ENCODE measurements at regions not wholly inside any gene's neighbourhood (a gene's known extent, or its start where the extent isn't known, plus 50 kb on each side); places are given as distances from the start of the nearest gene placed in this dataset.

GRCh38 chr17:74059479-74060240 is 143.8 kb upstream of the RPL38 start:
- Histone ChIP-seq H3K4me3 (no peak overlapping the region), H3K4me1 (no peaks in the 10 kb centered on the region), H3K36me3 (ENCODE audit: low read depth, missing control alignments) (no peaks in the 10 kb centered on the region), H3K27me3 (no peaks in the 10 kb centered on the region), H3K9me3 (no peaks in the 10 kb centered on the region), H3K27ac (no peak overlapping the region)
- DNase-seq = no peak
- 79 to 87% methylated on average over 3 to 4 of the region's 4 CpGs for WGBS, 2 donors
- intact Hi-C loops (cut with DNase I; ENCODE audit: low total_unique reads) = no loop called here
- TF ChIP-seq POLR2A (IDR thresholded peaks at IDR 0.05) = no peak

GRCh38 chr17:74061758-74062157 is 141.7 kb upstream of the RPL38 start:
- Histone ChIP-seq H3K4me1 (no peaks in the 10 kb centered on the region), H3K27me3 (no peaks in the 10 kb centered on the region), H3K27ac (no peak overlapping the region), H3K4me3 (no peak overlapping the region), H3K9me3 (no peaks in the 10 kb centered on the region), H3K36me3 (ENCODE audit: low read depth, missing control alignments) (no peaks in the 10 kb centered on the region)
- TF ChIP-seq CTCF (IDR thresholded peaks at IDR 0.05) (no peak), POLR2A (IDR thresholded peaks at IDR 0.05) (no peak)
- no peak for DNase-seq
- 79 to 81% methylated on average over 5 of the region's 5 CpGs for WGBS, 2 donors
- intact Hi-C loops (cut with DNase I; ENCODE audit: low total_unique reads) = no loop called here

- Histone ChIP-seq H3K27ac (no peak overlapping the region), H3K27me3 (no peaks in the 10 kb centered on the region), H3K9me3 (no peaks in the 10 kb centered on the region), H3K36me3 (ENCODE audit: low read depth, missing control alignments) (no peaks in the 10 kb centered on the region), H3K4me1 (no peaks in the 10 kb centered on the region), H3K4me3 (no peak overlapping the region)
- intact Hi-C loops (cut with DNase I; ENCODE audit: low total_unique reads) = no loop called here
- WGBS, 2 donors = 82% methylated on average over 3 of the region's 3 CpGs
- no peak for DNase-seq
- TF ChIP-seq POLR2A (IDR thresholded peaks at IDR 0.05) = no peak
- TF ChIP-seq CTCF (IDR thresholded peaks at IDR 0.05) = no peak
These were observed 141.2 kb upstream of the RPL38 start for GRCh38 chr17:74062234-74062633.

GRCh38 chr17:74063439-74063838 is 140.0 kb upstream of the RPL38 start:
- intact Hi-C loops (cut with DNase I; ENCODE audit: low total_unique reads) = no loop called here
- H3K4me3 ChIP-seq = no peak overlapping the region
- H3K36me3 ChIP-seq (ENCODE audit: low read depth, missing control alignments) = no peaks in the 10 kb centered on the region
- H3K9me3 ChIP-seq = no peaks in the 10 kb centered on the region
- no peak for TF ChIP-seq CTCF (IDR thresholded peaks at IDR 0.05)
- no peak for TF ChIP-seq POLR2A (IDR thresholded peaks at IDR 0.05)
- H3K27me3 ChIP-seq = no peaks in the 10 kb centered on the region
- no peak for DNase-seq
- no peak overlapping the region for H3K27ac ChIP-seq
- 73 to 84% methylated on average over 5 to 10 of the region's 10 CpGs for WGBS, 2 donors
- H3K4me1 ChIP-seq = no peaks in the 10 kb centered on the region

GRCh38 chr17:74070374-74070773 is 133.1 kb upstream of the RPL38 start:
- no peaks in the 10 kb centered on the region for H3K9me3 ChIP-seq
- H3K27ac ChIP-seq = no peak overlapping the region
- intact Hi-C loops (cut with DNase I; ENCODE audit: low total_unique reads) = no loop called here
- H3K27me3 ChIP-seq = no peaks in the 10 kb centered on the region
- H3K36me3 ChIP-seq (ENCODE audit: low read depth, missing control alignments) = no peaks in the 10 kb centered on the region
- no peaks in the 10 kb centered on the region for H3K4me1 ChIP-seq
- no peak for TF ChIP-seq POLR2A (IDR thresholded peaks at IDR 0.05)
- TF ChIP-seq CTCF (IDR thresholded peaks at IDR 0.05) = no peak
- 86 to 87% methylated on average over 2 to 3 of the region's 3 CpGs for WGBS, 2 donors
- H3K4me3 ChIP-seq = no peak overlapping the region
- DNase-seq = no peak

Measured in testis (tissue), 2 donors.